Panc1 (cell line): ENCODE measurements at regions not wholly inside any gene's neighbourhood (a gene's known extent, or its start where the extent isn't known, plus 50 kb on each side); places are given as distances from the start of the nearest gene placed in this dataset.

ENCODE experiments used
- ATAC-seq: fragments of 200-7000 bp; cut with Tn5 transposase; 2 replicates; pipeline ENCODE4 v1.9.1; 2020; ENCODE audit warnings: mild to moderate bottlenecking, moderate library complexity
- BruUV-seq: library from RNA; stranded (reverse); fragments of 400-500 nt; replicated peaks from 2 replicates; lab custom pipeline; 2021; lab: Mats Ljungman, UMichigan
- CTCF ChIA-PET: fragments of 300-600 bp; sonication (Branson Sonifier 250); formaldehyde crosslinking; loops from one replicate; lab custom pipeline; 2022; ENCODE audit warnings: antibody characterized with exemption; lab: Charles Lee
- POLR2A ChIA-PET: fragments of 300-600 bp; sonication (Branson Sonifier 250); formaldehyde crosslinking; loops from one replicate; lab custom pipeline; 2022; ENCODE audit warnings: antibody characterized with exemption; lab: Charles Lee
- DNase-seq: peaks from one replicate; pipeline ENCODE4 v3.0.0-alpha.2; 2010; ENCODE audit warnings: low read depth, low spot score
- H3K27ac ChIP-seq: 2 replicates; pipeline ENCODE4 v1.5.1; 2011; ENCODE audit warnings: mild to moderate bottlenecking, low read length, inconsistent platforms
- H3K27me3 ChIP-seq: fragments of 200-500 bp; sonication (Bioruptor generic); 2 replicates; pipeline ENCODE4 v1.6.0; 2014; ENCODE audit warnings: low read length, inconsistent platforms; ENCODE audit not compliant: control insufficient read depth, insufficient read depth
- H3K36me3 ChIP-seq: fragments of 200-500 bp; sonication (Bioruptor generic); 2 replicates; pipeline ENCODE4 v1.5.1; 2014; ENCODE audit warnings: inconsistent platforms, mild to moderate bottlenecking, low read length, moderate library complexity; ENCODE audit not compliant: control insufficient read depth, insufficient read depth
- H3K4me1 ChIP-seq: 2 replicates; pipeline ENCODE4 v1.5.1; 2011; ENCODE audit warnings: inconsistent platforms, mild to moderate bottlenecking, low read length, moderate library complexity; ENCODE audit not compliant: control insufficient read depth, insufficient read depth
- H3K4me3 ChIP-seq, 2 experiments: 2 replicates each; pipeline ENCODE4 v1.5.1; 2011 to 2012; ENCODE audit warnings: low read depth in 2 of 2, low read length in 2 of 2, mild to moderate bottlenecking in 2 of 2, inconsistent platforms in 1 of 2, moderate library complexity in 1 of 2
- H3K9me3 ChIP-seq: fragments of 200-500 bp; sonication (Bioruptor generic); 2 replicates; pipeline ENCODE4 v1.5.1; 2014; ENCODE audit warnings: low read depth, mild to moderate bottlenecking, inconsistent platforms, low read length, moderate library complexity; ENCODE audit not compliant: control insufficient read depth, insufficient read depth
- CTCF ChIP-seq: fragments of 450-650 bp; IDR thresholded peaks from 2 replicates; pipeline ENCODE4 v1.5.1; 2017; ENCODE audit warnings: mild to moderate bottlenecking
- POLR2AphosphoS5 ChIP-seq: IDR thresholded peaks from 2 replicates; pipeline ENCODE4 v1.6.1; 2012; ENCODE audit warnings: mild to moderate bottlenecking, low read depth, low read length, moderate library complexity
- SIN3A ChIP-seq: IDR thresholded peaks from 2 replicates; pipeline ENCODE4 v1.6.1; 2012; ENCODE audit warnings: low read depth, mild to moderate bottlenecking, low read length, moderate library complexity, borderline replicate concordance; ENCODE audit not compliant: insufficient read depth
- TCF7L2 ChIP-seq: IDR thresholded peaks from 2 replicates; pipeline ENCODE4 v1.6.1; 2011; ENCODE audit warnings: mild to moderate bottlenecking, low read depth, low read length, inconsistent platforms
- in situ Hi-C: cut with HindIII; loops from 2 replicates; pipeline ENCODE4 v1.10.0; 2016; ENCODE audit warnings: low sequenced_read_pairs, low pct_unique_long_range_greater_than_20kb
- intact Hi-C: fragments of 100-400 bp; cut with micrococcal nuclease; formaldehyde crosslinking; loops from one replicate; pipeline ENCODE4 v1.10.0; 2022; ENCODE audit not compliant: unreplicated experiment
- TF ChIP-seq, protein P1 (sequence below), 2 experiments: IDR thresholded peaks; 2 replicates each; pipeline ENCODE4 v1.6.1; 2011 to 2012; ENCODE audit warnings: low read depth in 2 of 2, control low read depth in 1 of 2, low read length in 1 of 2, mild to moderate bottlenecking in 1 of 2, moderate library complexity in 1 of 2; ENCODE audit not compliant: insufficient read depth in 1 of 2

DNA sequence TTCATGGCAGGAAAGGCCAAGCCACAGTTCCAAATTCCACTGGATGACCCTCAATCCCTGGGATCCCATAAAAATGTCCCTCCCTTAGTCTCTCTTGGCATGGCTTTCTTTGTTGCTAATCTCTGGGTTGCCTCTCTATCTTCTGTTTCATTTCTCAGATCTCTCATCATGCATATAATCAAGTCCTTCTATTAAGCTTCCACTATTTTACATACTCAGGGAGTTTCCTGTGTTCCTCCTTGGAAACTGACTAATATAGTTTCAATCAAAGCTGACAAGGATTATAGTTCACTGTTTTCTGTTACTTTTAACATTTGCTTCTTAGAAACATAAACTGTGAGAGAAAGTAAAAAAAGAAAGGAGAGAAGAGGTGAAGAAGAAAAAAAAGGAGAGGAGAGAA, 113.8 kb upstream of the COL8A1 start:
- ATAC-seq (no peak), DNase-seq (no peak)
- CTCF ChIA-PET, result no interaction called here
- POLR2A ChIA-PET, result no interaction called here
- no peaks in the 10 kb centered on the region for H3K9me3 ChIP-seq
- no peaks in the 10 kb centered on the region for H3K36me3 ChIP-seq
- H3K4me1 ChIP-seq, result no peaks in the 10 kb centered on the region
- H3K4me3 ChIP-seq, result no peak overlapping the region
- intact Hi-C loops (no loop called here), in situ Hi-C loops (no loop called here)
- H3K27me3 ChIP-seq, result no peaks in the 10 kb centered on the region
- TF ChIP-seq, protein P1, sequence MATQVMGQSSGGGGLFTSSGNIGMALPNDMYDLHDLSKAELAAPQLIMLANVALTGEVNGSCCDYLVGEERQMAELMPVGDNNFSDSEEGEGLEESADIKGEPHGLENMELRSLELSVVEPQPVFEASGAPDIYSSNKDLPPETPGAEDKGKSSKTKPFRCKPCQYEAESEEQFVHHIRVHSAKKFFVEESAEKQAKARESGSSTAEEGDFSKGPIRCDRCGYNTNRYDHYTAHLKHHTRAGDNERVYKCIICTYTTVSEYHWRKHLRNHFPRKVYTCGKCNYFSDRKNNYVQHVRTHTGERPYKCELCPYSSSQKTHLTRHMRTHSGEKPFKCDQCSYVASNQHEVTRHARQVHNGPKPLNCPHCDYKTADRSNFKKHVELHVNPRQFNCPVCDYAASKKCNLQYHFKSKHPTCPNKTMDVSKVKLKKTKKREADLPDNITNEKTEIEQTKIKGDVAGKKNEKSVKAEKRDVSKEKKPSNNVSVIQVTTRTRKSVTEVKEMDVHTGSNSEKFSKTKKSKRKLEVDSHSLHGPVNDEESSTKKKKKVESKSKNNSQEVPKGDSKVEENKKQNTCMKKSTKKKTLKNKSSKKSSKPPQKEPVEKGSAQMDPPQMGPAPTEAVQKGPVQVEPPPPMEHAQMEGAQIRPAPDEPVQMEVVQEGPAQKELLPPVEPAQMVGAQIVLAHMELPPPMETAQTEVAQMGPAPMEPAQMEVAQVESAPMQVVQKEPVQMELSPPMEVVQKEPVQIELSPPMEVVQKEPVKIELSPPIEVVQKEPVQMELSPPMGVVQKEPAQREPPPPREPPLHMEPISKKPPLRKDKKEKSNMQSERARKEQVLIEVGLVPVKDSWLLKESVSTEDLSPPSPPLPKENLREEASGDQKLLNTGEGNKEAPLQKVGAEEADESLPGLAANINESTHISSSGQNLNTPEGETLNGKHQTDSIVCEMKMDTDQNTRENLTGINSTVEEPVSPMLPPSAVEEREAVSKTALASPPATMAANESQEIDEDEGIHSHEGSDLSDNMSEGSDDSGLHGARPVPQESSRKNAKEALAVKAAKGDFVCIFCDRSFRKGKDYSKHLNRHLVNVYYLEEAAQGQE (IDR thresholded peaks at IDR 0.05; ENCODE audit: insufficient read depth in 1 of 2, low read depth in 2 of 2, low read length in 1 of 2), result no peak
- TF ChIP-seq CTCF (no peak), POLR2AphosphoS5 (no peak), TCF7L2 (no peak), SIN3A (no peak)
- no TSS peak for BruUV-seq
- no peak overlapping the region for H3K27ac ChIP-seq

GRCh38 chr3:99523431-99524127, 114.8 kb upstream of the COL8A1 start:
- CTCF ChIA-PET, result no interaction called here
- H3K36me3 ChIP-seq, result no peaks in the 10 kb centered on the region
- H3K4me3 ChIP-seq, result no peak overlapping the region
- no TSS peak for BruUV-seq
- H3K27ac ChIP-seq, result no peak overlapping the region
- in situ Hi-C loops (no loop called here), intact Hi-C loops (no loop called here)
- TF ChIP-seq, protein P1 (IDR thresholded peaks at IDR 0.05; ENCODE audit: insufficient read depth in 1 of 2, low read depth in 2 of 2, low read length in 1 of 2), result no peak
- TF ChIP-seq SIN3A (no peak), TCF7L2 (no peak), CTCF (no peak), POLR2AphosphoS5 (no peak)
- ATAC-seq (no peak), DNase-seq (no peak)
- POLR2A ChIA-PET, result interaction anchor here (0.7 kb wide), 1 partner anchor 154 kb away, joined by 6 read pairs; no protein-coding TSS in a partner anchor
- no peaks in the 10 kb centered on the region for H3K9me3 ChIP-seq
- H3K4me1 ChIP-seq, result no peaks in the 10 kb centered on the region
- no peaks in the 10 kb centered on the region for H3K27me3 ChIP-seq
